ENCODE measurements at regions not wholly inside any gene's neighbourhood (a gene's known extent, or its start where the extent isn't known, plus 50 kb on each side); places are given as distances from the start of the nearest gene placed in this dataset.
"Not testable (repeated sequence)": the region's sequence is repeated elsewhere in the genome, so short reads cannot be mapped to it uniquely, and the experiment has no call there.

DNA sequence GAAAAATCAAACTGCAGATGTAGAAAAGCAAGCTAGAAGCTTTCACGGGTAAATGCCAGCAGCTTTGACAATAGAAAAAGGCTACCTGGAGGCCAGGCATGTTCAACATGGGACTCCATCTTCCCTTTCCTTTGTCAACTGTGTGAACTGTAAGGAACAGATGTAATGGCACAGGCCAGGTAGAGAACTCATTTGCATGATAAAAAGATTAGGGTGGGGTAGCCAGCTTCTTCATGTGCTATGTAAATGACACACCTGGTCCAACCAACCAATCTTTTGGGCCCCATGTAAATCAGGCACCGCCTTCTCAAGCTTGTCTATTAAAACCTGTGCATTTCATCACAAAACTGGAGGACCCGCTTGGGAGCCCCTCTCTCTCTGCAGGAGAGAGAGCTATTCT, 686.5 kb upstream of the GOLIM4 start:
- no peak for DNase-seq
- no peaks in the 10 kb centered on the region for H3K27me3 Mint-ChIP-seq
- no peaks in the 10 kb centered on the region for H3K4me1 Mint-ChIP-seq (ENCODE audit: low read depth)
- no peaks in the 10 kb centered on the region for H3K36me3 Mint-ChIP-seq (ENCODE audit: low read depth)
- H3K9me3 Mint-ChIP-seq = peaks cover 4% of the 10 kb centered on the region
- no peak overlapping the region for H3K27ac Mint-ChIP-seq
- no peak overlapping the region for H3K4me3 Mint-ChIP-seq

DNA sequence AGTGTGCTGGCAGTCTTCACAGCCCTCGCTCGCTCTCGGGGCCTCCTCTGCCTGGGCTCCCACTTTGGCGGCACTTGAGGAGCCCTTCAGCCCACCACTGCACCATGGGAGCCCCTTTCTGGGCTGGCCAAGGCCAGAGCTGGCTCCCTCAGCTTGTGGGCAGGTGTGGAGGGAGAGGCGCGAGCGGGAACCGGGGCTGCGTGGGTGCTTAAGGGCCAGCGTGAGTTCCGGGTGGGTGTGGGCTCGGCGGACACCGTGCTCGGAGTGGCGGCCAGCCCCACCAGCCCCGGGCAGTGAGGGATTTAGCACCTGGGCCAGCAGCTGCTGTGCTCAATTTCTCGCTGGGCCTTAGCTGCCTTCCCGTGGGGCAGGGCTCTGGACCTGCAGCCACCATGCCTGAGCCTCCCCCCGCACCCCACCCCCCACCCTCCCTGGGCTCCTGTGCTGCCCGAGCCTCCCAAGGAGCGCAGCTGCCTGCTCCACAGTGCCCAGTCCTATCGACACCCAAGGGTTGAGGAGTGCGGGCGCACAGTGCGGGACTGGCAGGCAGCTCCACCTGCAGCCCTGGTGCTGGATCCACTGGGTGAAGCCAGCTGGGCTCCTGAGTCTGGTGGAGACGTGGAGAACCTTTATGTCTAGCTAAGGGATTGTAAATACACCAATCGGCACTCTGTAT, 684.4 kb upstream of the GOLIM4 start:
- H3K9me3 Mint-ChIP-seq; DNase-seq; H3K4me1 Mint-ChIP-seq (ENCODE audit: low read depth); H3K27ac Mint-ChIP-seq; H3K4me3 Mint-ChIP-seq; H3K36me3 Mint-ChIP-seq (ENCODE audit: low read depth); H3K27me3 Mint-ChIP-seq: not testable (repeated sequence)

DNA sequence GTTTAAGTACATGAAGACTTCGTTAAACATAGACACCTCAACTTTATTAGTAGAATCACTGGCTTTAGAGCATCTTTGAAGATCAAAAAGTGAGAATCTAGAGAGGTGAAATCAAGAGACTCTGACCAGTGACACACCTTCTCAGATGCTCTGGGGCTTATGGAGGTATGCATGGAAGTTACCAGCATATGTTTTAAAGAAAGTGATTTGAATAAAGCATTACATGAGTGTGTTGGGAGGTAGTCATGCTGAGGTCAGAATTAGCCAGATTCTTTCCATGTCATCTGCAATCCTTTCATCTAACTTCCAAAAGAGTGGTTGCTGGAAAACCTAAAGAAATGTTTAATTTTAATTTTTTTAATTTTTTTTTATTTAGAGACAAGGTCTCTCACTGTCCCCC, 658.0 kb upstream of the GOLIM4 start:
- Mint-ChIP-seq H3K27me3 (no peaks in the 10 kb centered on the region), H3K4me1 (ENCODE audit: low read depth) (no peaks in the 10 kb centered on the region), H3K4me3 (no peak overlapping the region), H3K36me3 (ENCODE audit: low read depth) (no peaks in the 10 kb centered on the region), H3K9me3 (peaks cover 8% of the 10 kb centered on the region), H3K27ac (no peak overlapping the region)
- no peak for DNase-seq

DNA sequence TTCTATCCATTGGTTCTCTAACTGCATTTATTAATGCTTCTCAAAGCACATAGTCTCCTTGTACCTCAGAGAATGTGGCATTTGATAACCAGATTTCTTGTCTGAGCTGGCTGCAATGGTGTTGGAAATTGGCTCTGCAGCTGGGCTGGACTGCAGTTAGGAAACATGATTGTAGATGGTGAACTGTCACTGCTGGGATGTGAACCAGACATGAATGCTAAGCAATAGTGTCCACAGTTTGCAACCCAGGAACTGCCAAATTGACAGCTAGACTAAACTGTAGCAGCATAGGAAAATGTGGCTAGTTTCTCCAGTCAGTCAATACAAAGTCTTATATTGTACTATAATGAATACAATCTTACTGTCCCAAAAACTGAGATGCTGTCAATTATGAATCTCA, 656.6 kb upstream of the GOLIM4 start:
- Mint-ChIP-seq H3K36me3 (ENCODE audit: low read depth) (no peaks in the 10 kb centered on the region), H3K27ac (no peak overlapping the region), H3K9me3 (peaks cover 3% of the 10 kb centered on the region), H3K27me3 (no peaks in the 10 kb centered on the region), H3K4me3 (no peak overlapping the region), H3K4me1 (ENCODE audit: low read depth) (no peaks in the 10 kb centered on the region)
- DNase-seq = no peak

DNA sequence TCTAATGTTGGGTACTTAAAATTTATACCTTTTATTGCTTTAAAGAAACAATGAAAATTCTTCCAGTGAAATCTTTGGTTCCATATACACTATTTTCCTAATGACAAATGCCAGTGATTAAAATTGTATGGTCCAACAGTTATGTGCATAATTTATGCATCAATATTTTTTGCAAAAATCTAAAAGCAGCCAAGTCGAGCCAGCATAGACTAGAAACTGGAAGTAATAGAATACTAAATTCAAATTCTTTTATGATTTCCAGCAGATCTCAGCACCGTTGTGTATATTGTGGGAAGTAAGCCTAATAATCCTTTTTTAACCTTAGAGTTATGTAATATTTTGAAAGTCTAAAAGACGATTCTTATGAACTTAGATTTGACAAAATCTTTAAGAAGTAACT, 652.0 kb upstream of the GOLIM4 start:
- H3K27ac Mint-ChIP-seq = no peak overlapping the region
- no peaks in the 10 kb centered on the region for H3K27me3 Mint-ChIP-seq
- H3K4me3 Mint-ChIP-seq = no peak overlapping the region
- peaks cover 6% of the 10 kb centered on the region for H3K9me3 Mint-ChIP-seq
- no peaks in the 10 kb centered on the region for H3K36me3 Mint-ChIP-seq (ENCODE audit: low read depth)
- no peak for DNase-seq
- H3K4me1 Mint-ChIP-seq (ENCODE audit: low read depth) = no peaks in the 10 kb centered on the region

DNA sequence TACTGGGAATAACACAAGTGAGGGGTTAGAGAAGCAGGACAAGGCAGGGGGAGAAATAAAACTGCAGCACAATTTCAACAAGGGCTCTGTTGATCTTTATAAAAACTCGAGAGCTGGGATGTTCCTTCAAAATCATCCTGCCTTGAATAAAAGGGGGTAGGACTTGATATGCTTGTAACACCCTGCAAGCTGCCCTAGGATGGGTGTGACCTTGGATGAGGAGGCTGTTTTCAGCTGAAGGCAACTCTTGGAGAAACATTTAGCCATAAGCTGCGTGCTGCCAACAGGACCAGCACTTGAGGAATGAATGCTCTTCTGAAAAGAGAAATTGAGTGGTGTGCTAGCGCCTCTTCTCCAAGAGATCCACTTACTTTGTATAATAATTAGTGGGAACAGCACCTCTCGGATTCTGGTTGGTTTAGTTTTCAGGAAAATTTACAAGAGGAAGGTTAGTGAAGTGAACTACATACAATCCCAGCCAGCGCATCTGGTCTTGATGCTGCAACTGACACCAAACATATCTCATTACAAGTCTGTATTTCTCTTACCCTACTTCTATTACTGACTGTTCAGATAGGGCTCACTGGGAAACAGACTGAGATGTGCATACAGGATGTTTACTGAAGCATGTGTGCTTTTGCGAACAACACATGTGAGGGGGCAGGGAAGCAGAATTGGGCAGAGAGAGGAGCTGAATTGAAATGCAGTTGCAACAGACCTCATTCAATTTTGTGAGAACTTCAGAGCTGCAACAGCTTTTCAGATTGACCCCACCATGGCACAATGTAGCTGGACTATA, 643.0 kb upstream of the GOLIM4 start:
- peaks cover 15% of the 10 kb centered on the region for H3K9me3 Mint-ChIP-seq
- DNase-seq = no peak

DNA sequence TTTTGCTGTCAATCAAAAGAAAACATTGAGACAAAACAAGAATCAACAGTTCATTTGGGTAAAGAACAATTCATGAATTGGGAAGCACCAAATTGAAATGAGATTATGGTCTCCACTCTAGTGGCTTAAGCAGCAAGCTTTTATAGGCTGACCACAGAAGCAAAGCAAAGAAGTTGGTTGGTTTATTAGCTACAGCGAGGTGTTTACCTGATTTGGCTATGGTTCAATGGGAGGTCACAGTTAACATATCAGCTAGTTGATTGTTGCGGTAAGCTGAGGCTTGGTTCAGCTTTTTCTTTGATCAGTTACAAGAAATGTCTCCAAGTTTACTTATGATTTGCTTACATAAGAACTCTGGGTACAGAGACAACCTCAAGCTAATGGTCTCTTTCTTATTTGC, 640.5 kb upstream of the GOLIM4 start:
- no peaks in the 10 kb centered on the region for H3K36me3 Mint-ChIP-seq (ENCODE audit: low read depth)
- no peak overlapping the region for H3K4me3 Mint-ChIP-seq
- H3K27ac Mint-ChIP-seq = no peak overlapping the region
- H3K4me1 Mint-ChIP-seq (ENCODE audit: low read depth) = no peaks in the 10 kb centered on the region
- no peak for DNase-seq
- H3K27me3 Mint-ChIP-seq = no peaks in the 10 kb centered on the region
- H3K9me3 Mint-ChIP-seq = peaks cover 12% of the 10 kb centered on the region

More for the DNA sequence above, 643.0 kb upstream of the GOLIM4 start:
- no peaks in the 10 kb centered on the region for H3K36me3 Mint-ChIP-seq (ENCODE audit: low read depth)
- no peaks in the 10 kb centered on the region for H3K27me3 Mint-ChIP-seq
- no peak overlapping the region for H3K4me3 Mint-ChIP-seq
- H3K27ac Mint-ChIP-seq = no peak overlapping the region
- H3K4me1 Mint-ChIP-seq (ENCODE audit: low read depth) = no peaks in the 10 kb centered on the region

DNA sequence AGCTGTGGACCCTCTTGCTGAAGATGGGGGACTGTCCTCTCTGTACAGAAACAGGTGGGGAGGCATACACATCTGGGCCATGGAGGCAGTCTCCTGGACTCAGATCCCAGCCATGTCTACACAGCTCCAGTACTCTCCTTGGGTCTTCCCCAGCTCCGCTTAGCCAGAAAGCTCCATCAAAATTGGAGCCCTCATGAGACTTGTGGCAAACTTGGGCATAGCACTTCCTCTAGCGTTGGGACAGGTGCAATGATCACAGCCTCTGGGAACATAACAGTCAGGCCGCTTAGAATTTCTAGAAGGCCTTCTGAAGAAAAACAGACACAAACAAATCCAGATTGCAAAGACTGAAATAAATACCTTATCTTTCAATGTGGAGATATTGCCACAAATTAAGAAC, 634.3 kb upstream of the GOLIM4 start:
- Mint-ChIP-seq H3K27me3 (no peaks in the 10 kb centered on the region), H3K27ac (no peak overlapping the region), H3K36me3 (ENCODE audit: low read depth) (no peaks in the 10 kb centered on the region), H3K4me3 (no peak overlapping the region), H3K4me1 (ENCODE audit: low read depth) (no peaks in the 10 kb centered on the region), H3K9me3 (peaks cover 5% of the 10 kb centered on the region)
- no peak for DNase-seq

DNA sequence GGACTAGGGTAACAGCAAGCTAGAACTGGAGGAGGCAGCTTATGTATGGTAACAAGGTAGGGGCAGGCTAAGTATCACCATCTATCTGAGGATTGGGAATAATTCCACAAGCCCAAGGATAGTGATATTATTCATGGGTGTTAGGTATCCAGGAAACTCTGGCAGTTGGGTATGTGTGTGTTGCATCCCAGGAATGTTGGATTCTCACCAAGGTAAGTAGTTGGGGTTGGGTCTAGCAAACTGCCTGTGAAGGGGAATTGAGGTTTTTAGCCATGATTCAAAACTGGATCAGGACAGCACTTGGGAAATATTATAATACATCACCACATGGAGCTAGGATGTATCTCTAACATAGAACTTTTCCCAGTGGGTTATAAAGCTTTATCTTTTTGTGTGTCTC, 626.4 kb upstream of the GOLIM4 start:
- H3K27ac Mint-ChIP-seq = no peak overlapping the region
- no peaks in the 10 kb centered on the region for H3K36me3 Mint-ChIP-seq (ENCODE audit: low read depth)
- no peaks in the 10 kb centered on the region for H3K4me1 Mint-ChIP-seq (ENCODE audit: low read depth)
- no peak for DNase-seq
- no peaks in the 10 kb centered on the region for H3K27me3 Mint-ChIP-seq
- H3K4me3 Mint-ChIP-seq = no peak overlapping the region
- peaks cover 3% of the 10 kb centered on the region for H3K9me3 Mint-ChIP-seq

DNA sequence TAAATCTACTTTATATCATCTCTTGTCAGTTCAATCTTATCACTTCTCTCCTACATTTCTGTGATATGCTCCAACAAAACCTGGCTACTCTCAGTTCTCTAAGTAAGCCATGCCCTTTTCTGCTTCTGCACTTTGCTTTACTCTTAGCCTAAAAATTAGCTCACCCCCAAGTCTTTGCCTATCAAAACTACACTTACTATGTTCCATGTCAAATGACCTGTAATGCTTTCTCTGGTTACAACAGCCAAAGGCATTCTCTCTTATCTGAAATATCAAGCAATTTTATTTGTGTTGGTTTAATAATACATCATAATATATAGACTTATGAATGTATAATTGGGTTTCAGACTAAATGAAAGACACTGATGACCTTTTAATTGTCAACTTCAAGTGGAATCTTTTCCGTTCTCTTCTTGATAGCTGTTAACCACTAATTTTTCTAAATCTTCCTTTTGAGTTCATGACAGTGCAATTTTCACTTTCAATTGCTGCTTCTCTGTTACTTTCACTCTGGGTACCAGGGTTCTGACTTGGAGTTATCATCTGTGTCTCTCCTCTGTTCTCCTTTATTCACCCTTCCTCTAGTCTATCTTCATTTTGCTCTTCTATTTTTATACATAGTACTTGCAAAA, 619.0 kb upstream of the GOLIM4 start:
- peaks cover 8% of the 10 kb centered on the region for H3K9me3 Mint-ChIP-seq
- no peak overlapping the region for H3K4me3 Mint-ChIP-seq
- peaks cover 2% of the 10 kb centered on the region for H3K4me1 Mint-ChIP-seq (ENCODE audit: low read depth)
- no peaks in the 10 kb centered on the region for H3K27me3 Mint-ChIP-seq
- DNase-seq = no peak
- H3K36me3 Mint-ChIP-seq (ENCODE audit: low read depth) = no peaks in the 10 kb centered on the region
- H3K27ac Mint-ChIP-seq = no peak overlapping the region

DNA sequence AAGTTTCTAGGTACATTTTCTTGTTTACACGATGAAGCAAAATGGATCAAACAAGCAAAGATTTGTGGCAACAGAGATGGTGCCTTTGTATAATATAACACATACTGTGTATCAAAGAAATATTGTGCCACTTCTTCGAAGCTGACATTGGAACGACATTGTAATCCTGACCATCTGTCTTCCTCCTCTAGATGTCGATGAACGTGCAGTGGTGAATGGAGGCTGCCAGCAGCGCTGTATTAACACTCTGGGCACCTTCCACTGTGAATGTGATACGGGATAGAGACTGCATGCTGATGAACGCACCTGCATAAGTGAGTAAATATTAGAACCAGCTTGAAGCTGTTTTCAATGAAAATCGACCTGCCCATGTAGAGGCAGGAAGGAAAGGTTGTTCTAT, 613.3 kb upstream of the GOLIM4 start:
- no peaks in the 10 kb centered on the region for H3K4me1 Mint-ChIP-seq (ENCODE audit: low read depth)
- H3K36me3 Mint-ChIP-seq (ENCODE audit: low read depth) = no peaks in the 10 kb centered on the region
- H3K27ac Mint-ChIP-seq = no peak overlapping the region
- no peaks in the 10 kb centered on the region for H3K27me3 Mint-ChIP-seq
- H3K9me3 Mint-ChIP-seq = peaks cover 5% of the 10 kb centered on the region
- no peak overlapping the region for H3K4me3 Mint-ChIP-seq
- no peak for DNase-seq

DNA sequence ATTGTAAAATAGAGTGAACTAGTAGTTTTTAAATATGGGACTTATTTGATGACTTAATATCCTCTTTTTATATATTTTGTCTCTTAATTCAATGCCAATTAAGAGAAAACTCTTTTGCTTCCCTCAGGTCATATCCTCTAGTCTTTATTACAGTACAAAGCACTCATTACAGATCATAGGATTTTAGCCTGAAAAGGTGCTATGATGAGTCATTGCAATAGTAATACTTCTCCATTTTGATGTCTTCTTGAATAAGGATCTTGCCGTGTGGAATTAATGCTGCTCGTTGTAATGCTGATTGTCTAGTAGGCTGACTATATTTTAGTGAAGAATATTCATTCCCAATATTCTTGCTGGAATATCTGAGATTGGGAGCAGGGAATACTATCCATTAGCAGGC, 612.2 kb upstream of the GOLIM4 start:
- Mint-ChIP-seq H3K4me3 (no peak overlapping the region), H3K9me3 (peaks cover 5% of the 10 kb centered on the region), H3K27me3 (no peaks in the 10 kb centered on the region), H3K27ac (no peak overlapping the region), H3K36me3 (ENCODE audit: low read depth) (no peaks in the 10 kb centered on the region), H3K4me1 (ENCODE audit: low read depth) (no peaks in the 10 kb centered on the region)
- DNase-seq = no peak

DNA sequence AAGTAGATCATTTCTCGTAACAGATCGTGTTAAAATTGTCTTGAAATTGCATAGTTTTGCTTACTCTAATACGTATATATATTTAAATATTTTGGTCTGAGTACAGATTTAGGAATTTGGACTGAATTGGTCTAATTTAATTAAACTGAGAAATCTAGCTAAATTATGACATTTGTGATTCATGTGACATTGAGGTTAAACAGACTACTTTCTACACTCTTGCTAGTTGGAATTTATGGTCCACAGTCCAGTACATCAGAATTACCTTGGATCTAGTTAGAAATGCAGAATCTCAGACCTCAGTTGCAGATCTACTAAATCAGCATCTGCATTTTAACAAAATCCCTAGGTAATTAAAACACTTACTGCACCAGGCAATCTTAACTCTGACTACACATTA, 609.7 kb upstream of the GOLIM4 start:
- peaks cover 2% of the 10 kb centered on the region for H3K9me3 Mint-ChIP-seq
- H3K36me3 Mint-ChIP-seq (ENCODE audit: low read depth) = no peaks in the 10 kb centered on the region
- no peak for DNase-seq
- no peak overlapping the region for H3K4me3 Mint-ChIP-seq
- no peaks in the 10 kb centered on the region for H3K4me1 Mint-ChIP-seq (ENCODE audit: low read depth)
- no peaks in the 10 kb centered on the region for H3K27me3 Mint-ChIP-seq
- no peak overlapping the region for H3K27ac Mint-ChIP-seq

DNA sequence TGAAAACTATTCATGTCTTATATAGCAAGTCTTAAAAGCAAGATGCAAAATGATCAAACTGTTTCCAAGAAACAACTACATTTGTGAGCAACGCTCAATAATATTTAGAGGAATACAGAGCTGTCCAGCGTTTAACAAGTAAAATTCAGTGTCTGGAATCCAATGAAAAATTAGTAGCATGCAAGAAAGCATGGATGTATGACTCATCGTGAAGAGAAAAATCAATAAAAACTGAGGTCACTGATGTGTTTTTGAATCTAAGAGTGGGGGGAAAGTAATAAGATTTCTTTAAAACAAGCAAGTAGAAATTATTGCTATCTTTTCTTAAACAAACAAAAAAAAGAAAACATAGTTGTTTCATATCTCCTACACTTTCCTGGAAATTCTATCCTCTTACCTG, 600.3 kb upstream of the GOLIM4 start:
- Mint-ChIP-seq H3K4me1 (ENCODE audit: low read depth) (no peaks in the 10 kb centered on the region), H3K4me3 (no peak overlapping the region), H3K36me3 (ENCODE audit: low read depth) (no peaks in the 10 kb centered on the region), H3K27ac (no peak overlapping the region), H3K27me3 (no peaks in the 10 kb centered on the region), H3K9me3 (peaks cover 3% of the 10 kb centered on the region)
- no peak for DNase-seq

DNA sequence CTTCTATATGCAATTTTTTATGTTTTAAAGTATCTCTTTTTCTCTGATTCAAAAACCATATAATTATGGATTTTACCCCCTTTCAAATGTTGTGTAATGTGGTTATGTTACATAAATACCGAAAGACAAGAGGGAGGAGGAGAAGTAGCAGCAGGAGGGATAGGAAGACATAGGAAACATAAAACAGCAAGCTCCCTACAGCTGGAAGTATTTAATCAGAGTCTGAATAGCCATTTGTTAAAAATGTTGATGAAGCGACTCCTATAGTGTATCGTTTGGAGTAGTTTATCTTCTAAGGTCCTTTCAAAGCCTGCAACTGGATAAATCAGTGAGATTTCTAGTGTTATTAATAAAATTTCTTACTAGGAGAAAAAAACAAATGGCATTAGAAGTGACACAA, 598.1 kb upstream of the GOLIM4 start:
- Mint-ChIP-seq H3K27me3 (no peaks in the 10 kb centered on the region), H3K27ac (no peak overlapping the region), H3K4me1 (ENCODE audit: low read depth) (no peaks in the 10 kb centered on the region), H3K4me3 (no peak overlapping the region), H3K9me3 (no peaks in the 10 kb centered on the region), H3K36me3 (ENCODE audit: low read depth) (no peaks in the 10 kb centered on the region)
- no peak for DNase-seq
